ENCODE measurements at regions not wholly inside any gene's neighbourhood (a gene's known extent, or its start where the extent isn't known, plus 50 kb on each side); places are given as distances from the start of the nearest gene placed in this dataset.

DNA sequence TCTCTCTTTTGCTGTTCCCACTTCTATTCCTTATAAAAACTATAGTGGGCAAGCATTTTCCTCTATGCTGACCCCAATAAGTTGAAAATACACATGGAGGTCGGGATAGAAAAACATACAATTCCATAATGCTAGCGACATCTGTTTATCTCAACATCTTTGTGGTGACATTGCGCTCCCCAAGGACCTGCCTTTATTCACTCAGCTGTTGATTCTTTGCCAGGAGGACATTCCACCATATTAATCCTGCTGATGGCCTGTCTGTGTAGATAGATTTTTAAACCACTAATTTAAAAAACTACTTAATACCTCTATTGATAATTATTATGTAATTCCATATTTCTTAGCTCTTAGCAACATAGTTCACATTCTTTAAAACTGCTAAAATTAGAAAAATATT, 555.3 kb upstream of the MAP3K7 start:
- no peak for TF ChIP-seq EZH2 (optimal IDR thresholded peaks at IDR 0.05; ENCODE audit: low read depth, low read length)
- TF ChIP-seq, protein P1, sequence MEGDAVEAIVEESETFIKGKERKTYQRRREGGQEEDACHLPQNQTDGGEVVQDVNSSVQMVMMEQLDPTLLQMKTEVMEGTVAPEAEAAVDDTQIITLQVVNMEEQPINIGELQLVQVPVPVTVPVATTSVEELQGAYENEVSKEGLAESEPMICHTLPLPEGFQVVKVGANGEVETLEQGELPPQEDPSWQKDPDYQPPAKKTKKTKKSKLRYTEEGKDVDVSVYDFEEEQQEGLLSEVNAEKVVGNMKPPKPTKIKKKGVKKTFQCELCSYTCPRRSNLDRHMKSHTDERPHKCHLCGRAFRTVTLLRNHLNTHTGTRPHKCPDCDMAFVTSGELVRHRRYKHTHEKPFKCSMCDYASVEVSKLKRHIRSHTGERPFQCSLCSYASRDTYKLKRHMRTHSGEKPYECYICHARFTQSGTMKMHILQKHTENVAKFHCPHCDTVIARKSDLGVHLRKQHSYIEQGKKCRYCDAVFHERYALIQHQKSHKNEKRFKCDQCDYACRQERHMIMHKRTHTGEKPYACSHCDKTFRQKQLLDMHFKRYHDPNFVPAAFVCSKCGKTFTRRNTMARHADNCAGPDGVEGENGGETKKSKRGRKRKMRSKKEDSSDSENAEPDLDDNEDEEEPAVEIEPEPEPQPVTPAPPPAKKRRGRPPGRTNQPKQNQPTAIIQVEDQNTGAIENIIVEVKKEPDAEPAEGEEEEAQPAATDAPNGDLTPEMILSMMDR (IDR thresholded peaks at IDR 0.05; ENCODE audit: low read length): no peak

All from MM.1S (cell line).